C4-2B (cell line): ENCODE measurements at regions not wholly inside any gene's neighbourhood (a gene's known extent, or its start where the extent isn't known, plus 50 kb on each side); places are given as distances from the start of the nearest gene placed in this dataset.
"Not testable (repeated sequence)": the region's sequence is repeated elsewhere in the genome, so short reads cannot be mapped to it uniquely, and the experiment has no call there.

Source experiments
- H3K27ac ChIP-seq: fragments of 450-650 bp; 2 replicates; pipeline ENCODE4 v1.5.1; 2017
- ZFX ChIP-seq: fragments of 450-650 bp; IDR thresholded peaks from 2 replicates; pipeline ENCODE4 v1.6.1; 2017
- TF ChIP-seq, protein P1 (sequence below): fragments of 450-650 bp; conservative IDR thresholded peaks from 2 replicates; pipeline ENCODE4 v1.5.1; 2017; ENCODE audit warnings: mild to moderate bottlenecking

- H3K27ac ChIP-seq, result no peak overlapping the region
- TF ChIP-seq ZFX, result no peak
- TF ChIP-seq, protein P1, sequence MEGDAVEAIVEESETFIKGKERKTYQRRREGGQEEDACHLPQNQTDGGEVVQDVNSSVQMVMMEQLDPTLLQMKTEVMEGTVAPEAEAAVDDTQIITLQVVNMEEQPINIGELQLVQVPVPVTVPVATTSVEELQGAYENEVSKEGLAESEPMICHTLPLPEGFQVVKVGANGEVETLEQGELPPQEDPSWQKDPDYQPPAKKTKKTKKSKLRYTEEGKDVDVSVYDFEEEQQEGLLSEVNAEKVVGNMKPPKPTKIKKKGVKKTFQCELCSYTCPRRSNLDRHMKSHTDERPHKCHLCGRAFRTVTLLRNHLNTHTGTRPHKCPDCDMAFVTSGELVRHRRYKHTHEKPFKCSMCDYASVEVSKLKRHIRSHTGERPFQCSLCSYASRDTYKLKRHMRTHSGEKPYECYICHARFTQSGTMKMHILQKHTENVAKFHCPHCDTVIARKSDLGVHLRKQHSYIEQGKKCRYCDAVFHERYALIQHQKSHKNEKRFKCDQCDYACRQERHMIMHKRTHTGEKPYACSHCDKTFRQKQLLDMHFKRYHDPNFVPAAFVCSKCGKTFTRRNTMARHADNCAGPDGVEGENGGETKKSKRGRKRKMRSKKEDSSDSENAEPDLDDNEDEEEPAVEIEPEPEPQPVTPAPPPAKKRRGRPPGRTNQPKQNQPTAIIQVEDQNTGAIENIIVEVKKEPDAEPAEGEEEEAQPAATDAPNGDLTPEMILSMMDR, result no peak
These were observed 271.1 kb downstream of the KCNRG start for GRCh38 chr13:50286324-50286723.

GRCh38 chr13:50290186-50290585 is 274.9 kb downstream of the KCNRG start:
- no peak for TF ChIP-seq ZFX
- TF ChIP-seq, protein P1, result no peak
- no peak overlapping the region for H3K27ac ChIP-seq

DNA sequence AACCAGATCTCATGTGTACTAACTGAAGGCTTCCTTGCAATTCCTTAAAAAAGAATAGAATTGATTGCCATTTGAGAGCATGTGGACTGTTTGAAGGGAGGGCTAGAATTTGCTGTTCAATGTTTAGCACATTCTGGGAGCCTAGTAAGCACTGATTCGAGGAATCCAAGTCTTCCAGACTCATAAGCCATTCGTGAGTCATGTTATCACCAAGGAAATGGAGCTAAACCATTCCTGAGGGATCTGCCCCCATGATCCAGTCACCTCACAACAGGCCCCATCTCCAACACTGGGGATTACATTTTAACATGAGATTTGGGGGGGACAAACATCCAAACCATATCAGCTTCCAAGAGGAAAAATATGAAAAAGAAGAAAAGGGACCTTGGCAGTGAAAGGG is 276.4 kb downstream of the KCNRG start:
- TF ChIP-seq, protein P1, result no peak
- TF ChIP-seq ZFX, result no peak
- H3K27ac ChIP-seq, result no peak overlapping the region

GRCh38 chr13:50292081-50292480 is 276.8 kb downstream of the KCNRG start:
- TF ChIP-seq, protein P1, result no peak
- TF ChIP-seq ZFX, result no peak
- H3K27ac ChIP-seq, result no peak overlapping the region

DNA sequence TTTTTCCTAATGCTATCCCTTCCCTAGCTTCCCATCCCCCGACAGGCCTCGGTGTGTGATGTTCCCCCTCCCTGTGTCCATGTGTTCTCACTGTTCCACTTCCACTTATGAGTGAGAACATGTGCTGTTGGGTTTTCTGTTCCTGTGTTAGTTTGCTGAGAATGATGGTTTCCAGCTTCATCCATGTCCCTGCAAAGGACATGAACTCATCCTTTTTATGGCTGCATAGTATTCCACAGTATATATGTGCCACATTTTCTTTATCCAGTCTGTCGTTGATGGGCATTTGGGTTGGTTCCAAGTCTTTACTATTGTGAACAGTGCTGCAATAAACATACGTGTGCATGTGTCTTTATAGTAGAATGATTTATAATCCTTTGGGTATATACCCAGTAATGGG is 279.2 kb downstream of the KCNRG start:
- not testable (repeated sequence) for H3K27ac ChIP-seq

DNA sequence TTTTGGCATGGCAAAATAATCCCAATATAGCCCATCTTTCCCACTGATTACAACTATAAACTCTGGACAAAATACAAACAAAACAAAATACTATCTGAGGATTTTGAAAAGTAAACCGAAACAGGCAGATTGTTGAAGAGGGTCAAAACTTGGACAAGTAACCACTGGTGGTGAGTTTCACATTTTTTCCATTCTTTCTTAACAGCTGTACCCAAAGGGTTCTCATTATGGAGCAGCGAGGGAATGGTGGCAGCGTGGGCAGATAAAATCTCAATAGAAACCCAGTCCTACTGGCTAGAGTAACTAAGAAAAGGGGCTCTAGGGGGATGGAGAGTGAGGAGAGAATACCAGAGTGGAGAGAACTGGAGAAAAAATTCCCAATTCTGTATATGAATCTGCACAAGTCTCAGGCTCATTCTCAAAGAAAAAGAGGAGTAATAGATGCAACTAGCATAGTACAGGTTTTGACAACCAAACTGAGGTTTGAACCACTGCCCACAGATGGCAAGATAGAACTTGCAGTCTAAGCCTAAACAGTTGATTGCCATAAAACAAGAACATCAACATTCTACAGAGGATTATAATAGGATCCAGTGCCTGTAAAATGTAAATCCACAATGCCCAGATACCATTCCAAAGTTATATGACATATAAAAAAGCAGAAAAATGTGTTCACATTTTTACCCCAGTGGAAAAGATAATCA is 284.5 kb downstream of the KCNRG start:
- H3K27ac ChIP-seq, result no peak overlapping the region
- TF ChIP-seq ZFX, result no peak
- TF ChIP-seq, protein P1, result no peak

DNA sequence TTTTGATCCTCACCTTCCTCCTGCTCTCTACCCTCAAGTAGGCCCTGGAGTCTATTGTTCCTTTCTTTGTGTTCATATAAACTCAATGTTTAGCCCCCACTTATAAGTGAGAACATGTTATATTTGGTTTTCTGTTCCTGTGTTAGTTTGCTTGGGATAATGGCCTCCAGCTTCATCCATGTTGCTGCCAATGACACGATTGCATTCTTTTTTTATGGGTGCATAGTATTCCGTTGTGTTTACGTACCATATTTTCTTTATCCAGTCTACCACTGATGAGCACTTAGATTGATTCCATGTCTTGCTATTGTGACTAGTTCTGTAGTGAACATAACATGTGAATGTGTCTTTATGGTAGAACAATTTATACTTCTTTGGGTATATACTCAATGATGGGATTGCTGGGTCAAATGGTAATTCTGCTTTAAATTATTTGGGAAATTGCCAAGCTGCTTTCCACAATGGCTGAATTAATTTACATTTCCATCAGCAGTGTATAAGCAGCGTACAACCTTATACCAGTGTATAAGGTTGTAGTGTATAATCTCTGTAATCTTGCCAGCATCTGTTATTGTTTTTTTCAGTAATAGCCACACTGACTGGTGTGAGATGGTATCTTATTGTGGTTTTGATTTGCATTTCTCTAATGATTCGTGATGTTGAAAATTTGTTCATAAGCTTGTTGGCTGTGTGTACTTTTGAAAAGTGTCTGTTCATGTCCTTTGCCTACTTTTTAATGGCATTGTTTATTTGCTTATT is 288.9 kb downstream of the KCNRG start:
- no peak overlapping the region for H3K27ac ChIP-seq
- TF ChIP-seq, protein P1, result no peak

DNA sequence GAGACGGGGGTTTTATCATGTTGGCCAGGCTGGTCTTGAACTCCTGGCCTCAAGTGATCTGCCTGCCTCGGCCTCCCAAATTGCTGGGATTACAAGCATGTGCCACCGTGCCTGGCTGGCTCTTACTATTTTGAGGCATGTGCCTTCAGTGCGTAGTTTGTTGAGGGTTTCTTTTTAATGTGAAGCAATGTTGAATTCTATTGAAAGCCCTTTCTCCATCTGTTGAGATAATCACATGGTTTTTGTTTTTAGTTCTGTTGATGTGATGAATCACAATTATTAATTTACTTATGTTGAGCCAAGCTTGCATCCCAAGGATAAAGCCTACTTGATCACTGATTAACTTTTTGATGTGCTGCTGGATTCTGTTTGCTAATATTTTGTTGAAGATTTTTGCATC is 290.9 kb downstream of the KCNRG start:
- no peak overlapping the region for H3K27ac ChIP-seq
- no peak for TF ChIP-seq ZFX
- TF ChIP-seq, protein P1, result no peak
